H9 (cell line): ENCODE measurements at regions not wholly inside any gene's neighbourhood (a gene's known extent, or its start where the extent isn't known, plus 50 kb on each side); places are given as distances from the start of the nearest gene placed in this dataset.

Source experiments
- DNase-seq: peaks from one replicate; pipeline ENCODE4 v3.0.0-alpha.2; 2017
- H2AFZ ChIP-seq: one replicate; pipeline ENCODE4 v1.6.1; 2013; ENCODE audit warnings: mild to moderate bottlenecking, low read length, control low read depth, moderate library complexity
- H2AK5ac ChIP-seq: 2 replicates; pipeline ENCODE4 v1.6.1; 2013; ENCODE audit warnings: low read length, control low read depth, mixed read lengths; ENCODE audit not compliant: insufficient read length
- H2BK120ac ChIP-seq: one replicate; pipeline ENCODE4 v1.6.1; 2013; ENCODE audit warnings: low read depth, mild to moderate bottlenecking, low read length, control low read depth, inconsistent platforms; ENCODE audit not compliant: poor library complexity, severe bottlenecking
- H2BK12ac ChIP-seq: 2 replicates; pipeline ENCODE4 v1.6.1; 2013; ENCODE audit warnings: low read length, control low read depth, mixed read lengths, low read depth; ENCODE audit not compliant: insufficient read length
- H2BK15ac ChIP-seq: 2 replicates; pipeline ENCODE4 v1.6.1; 2013; ENCODE audit warnings: low read depth, low read length, control low read depth
- H2BK20ac ChIP-seq: one replicate; pipeline ENCODE4 v1.6.1; 2013; ENCODE audit warnings: low read depth, mild to moderate bottlenecking, low read length, control low read depth, inconsistent platforms; ENCODE audit not compliant: poor library complexity, severe bottlenecking
- H2BK5ac ChIP-seq: 2 replicates; pipeline ENCODE4 v1.6.1; 2013; ENCODE audit warnings: low read length, control low read depth, mixed read lengths; ENCODE audit not compliant: insufficient read length
- H3K14ac ChIP-seq: 2 replicates; pipeline ENCODE4 v1.6.1; 2013; ENCODE audit warnings: low read length, control low read depth; ENCODE audit not compliant: insufficient read depth
- H3K18ac ChIP-seq: 2 replicates; pipeline ENCODE4 v1.6.1; 2013; ENCODE audit warnings: low read depth, mild to moderate bottlenecking, mixed read lengths, low read length, control low read depth; ENCODE audit not compliant: insufficient read length
- H3K23ac ChIP-seq: 2 replicates; pipeline ENCODE4 v1.6.1; 2013; ENCODE audit warnings: low read length, control low read depth, mixed read lengths, low read depth; ENCODE audit not compliant: insufficient read length
- H3K23me2 ChIP-seq: 2 replicates; pipeline ENCODE4 v1.6.1; 2013; ENCODE audit warnings: low read depth, mild to moderate bottlenecking, mixed read lengths, low read length, control low read depth; ENCODE audit not compliant: insufficient read length, poor library complexity, severe bottlenecking
- H3K27ac ChIP-seq: 2 replicates; pipeline ENCODE4 v1.5.1; 2013; ENCODE audit warnings: low read length, control low read depth, mixed read lengths, low read depth; ENCODE audit not compliant: insufficient read length
- H3K27me3 ChIP-seq: 2 replicates; pipeline ENCODE4 v1.6.1; 2013; ENCODE audit warnings: low read length, control low read depth, inconsistent platforms; ENCODE audit not compliant: insufficient read depth
- H3K4ac ChIP-seq: 2 replicates; pipeline ENCODE4 v1.6.1; 2013; ENCODE audit warnings: low read depth, mild to moderate bottlenecking, control low read depth, inconsistent platforms, low read length, moderate library complexity
- H3K4me1 ChIP-seq: 2 replicates; pipeline ENCODE4 v1.6.1; 2013; ENCODE audit warnings: low read length, control low read depth, inconsistent platforms; ENCODE audit not compliant: insufficient read depth
- H3K4me2 ChIP-seq: 2 replicates; pipeline ENCODE4 v1.6.1; 2013; ENCODE audit warnings: low read length, control low read depth, mixed read lengths; ENCODE audit not compliant: insufficient read length, insufficient read depth
- H3K56ac ChIP-seq: 2 replicates; pipeline ENCODE4 v1.6.1; 2013; ENCODE audit warnings: low read depth, mild to moderate bottlenecking, mixed read lengths, low read length, control low read depth; ENCODE audit not compliant: insufficient read length
- H3K79me1 ChIP-seq: 2 replicates; pipeline ENCODE4 v1.6.1; 2013; ENCODE audit warnings: low read depth, mild to moderate bottlenecking, moderate library complexity, low read length, control low read depth, inconsistent platforms; ENCODE audit not compliant: insufficient read depth, poor library complexity, severe bottlenecking
- H3K79me2 ChIP-seq: 2 replicates; pipeline ENCODE4 v1.6.1; 2013; ENCODE audit warnings: low read length, control low read depth, inconsistent platforms; ENCODE audit not compliant: insufficient read depth
- H3K9ac ChIP-seq: 2 replicates; pipeline ENCODE4 v1.6.1; 2013; ENCODE audit warnings: low read length, control low read depth, mixed read lengths; ENCODE audit not compliant: insufficient read length; ENCODE audit errors: extremely low read depth
- H3K9me3 ChIP-seq: one replicate; pipeline ENCODE4 v1.6.1; 2013; ENCODE audit warnings: low read depth, low read length, inconsistent platforms; ENCODE audit not compliant: control insufficient read depth
- H3T11ph ChIP-seq: one replicate; pipeline ENCODE4 v1.6.1; 2013; ENCODE audit warnings: mild to moderate bottlenecking, low read length, control low read depth, inconsistent platforms
- H4K20me1 ChIP-seq: one replicate; pipeline ENCODE4 v1.6.1; 2013; ENCODE audit not compliant: control insufficient read depth, insufficient read length, insufficient read depth
- H4K5ac ChIP-seq: 2 replicates; pipeline ENCODE4 v1.6.1; 2013; ENCODE audit warnings: low read depth, mild to moderate bottlenecking, mixed read lengths, low read length, control low read depth; ENCODE audit not compliant: insufficient read length
- H4K8ac ChIP-seq: replicated peaks from 2 replicates; pipeline ENCODE4 v1.6.1; 2013; ENCODE audit warnings: low read length, control low read depth, mixed read lengths, low read depth; ENCODE audit not compliant: insufficient read length
- H4K91ac ChIP-seq: 2 replicates; pipeline ENCODE4 v1.6.1; 2013; ENCODE audit warnings: low read depth, mild to moderate bottlenecking, moderate library complexity, mixed read lengths, low read length, control low read depth; ENCODE audit not compliant: insufficient read length
- H3K27ac Mint-ChIP-seq, 3 experiments: 2 replicates in 2 of 3; 3 replicates in 1 of 3; pipeline ENCODE4 v1.8.0; 2020 to 2021; ENCODE audit warnings: mixed read lengths in 3 of 3, mild to moderate bottlenecking in 1 of 3, moderate library complexity in 1 of 3
- H3K27me3 Mint-ChIP-seq: 2 replicates; pipeline ENCODE4 v1.8.0; 2021; ENCODE audit warnings: low read depth, mild to moderate bottlenecking, moderate library complexity, mixed read lengths
- H3K36me3 Mint-ChIP-seq, 3 experiments: 2 replicates in 2 of 3; 3 replicates in 1 of 3; pipeline ENCODE4 v1.8.0; 2020 to 2021; ENCODE audit warnings: low read depth in 3 of 3, mixed read lengths in 3 of 3; ENCODE audit not compliant: insufficient read depth in 1 of 3
- H3K4me1 Mint-ChIP-seq, 2 experiments: 2 replicates each; pipeline ENCODE4 v1.8.0; 2020; ENCODE audit warnings: mixed read lengths in 2 of 2
- H3K4me3 Mint-ChIP-seq, 2 experiments: 2 replicates in 1 of 2; 3 replicates in 1 of 2; pipeline ENCODE4 v1.8.0; 2020 to 2021; ENCODE audit warnings: mild to moderate bottlenecking in 2 of 2, mixed read lengths in 2 of 2, moderate library complexity in 1 of 2
- H3K9me3 Mint-ChIP-seq, 2 experiments: 2 replicates in 1 of 2; 3 replicates in 1 of 2; pipeline ENCODE4 v1.8.0; 2020; ENCODE audit warnings: mild to moderate bottlenecking in 2 of 2, mixed read lengths in 2 of 2, moderate library complexity in 1 of 2
- WGBS: extraction: QIAGEN DNeasy Blood & Tissue Kit; methylation state at CpG from one replicate; pipeline ENCODE4 v1.1.7; 2013; ENCODE audit warnings: missing lambda C conversion rate, low lambda C conversion rate, mixed read lengths; ENCODE audit not compliant: insufficient read length; ENCODE audit errors: extremely low coverage; 5-methylcytosine and 5-hydroxymethylcytosine counted together
- TF ChIP-seq, protein P1 (sequence below): fragments of 200-600 bp; sonication (generic); conservative IDR thresholded peaks from 3 replicates; pipeline ENCODE4 v1.8.0; 2021; ENCODE audit warnings: antibody characterized with exemption, mild to moderate bottlenecking

DNA sequence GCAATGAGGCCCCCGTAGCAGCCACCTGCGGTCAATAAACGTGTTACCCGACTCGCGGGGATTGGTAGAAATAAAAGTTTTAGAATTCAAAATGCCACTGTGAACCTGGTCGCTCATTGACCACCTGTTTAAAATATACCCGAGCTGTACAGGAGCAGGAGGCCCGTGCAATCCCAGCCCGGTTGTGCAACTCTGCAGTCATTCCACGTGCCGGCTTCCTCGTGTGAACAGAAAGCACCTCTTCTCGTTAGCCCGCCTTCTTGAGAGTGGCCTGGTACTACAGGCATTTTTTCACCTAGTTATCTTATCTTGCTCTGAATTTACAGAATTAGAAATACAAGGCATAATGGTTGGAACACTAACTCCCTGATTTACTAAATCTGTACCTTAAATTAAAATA is 660.7 kb downstream of the GALR1 start:
- H2BK5ac ChIP-seq = no peak overlapping the region
- TF ChIP-seq, protein P1, sequence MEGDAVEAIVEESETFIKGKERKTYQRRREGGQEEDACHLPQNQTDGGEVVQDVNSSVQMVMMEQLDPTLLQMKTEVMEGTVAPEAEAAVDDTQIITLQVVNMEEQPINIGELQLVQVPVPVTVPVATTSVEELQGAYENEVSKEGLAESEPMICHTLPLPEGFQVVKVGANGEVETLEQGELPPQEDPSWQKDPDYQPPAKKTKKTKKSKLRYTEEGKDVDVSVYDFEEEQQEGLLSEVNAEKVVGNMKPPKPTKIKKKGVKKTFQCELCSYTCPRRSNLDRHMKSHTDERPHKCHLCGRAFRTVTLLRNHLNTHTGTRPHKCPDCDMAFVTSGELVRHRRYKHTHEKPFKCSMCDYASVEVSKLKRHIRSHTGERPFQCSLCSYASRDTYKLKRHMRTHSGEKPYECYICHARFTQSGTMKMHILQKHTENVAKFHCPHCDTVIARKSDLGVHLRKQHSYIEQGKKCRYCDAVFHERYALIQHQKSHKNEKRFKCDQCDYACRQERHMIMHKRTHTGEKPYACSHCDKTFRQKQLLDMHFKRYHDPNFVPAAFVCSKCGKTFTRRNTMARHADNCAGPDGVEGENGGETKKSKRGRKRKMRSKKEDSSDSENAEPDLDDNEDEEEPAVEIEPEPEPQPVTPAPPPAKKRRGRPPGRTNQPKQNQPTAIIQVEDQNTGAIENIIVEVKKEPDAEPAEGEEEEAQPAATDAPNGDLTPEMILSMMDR = no peak
- H2BK120ac ChIP-seq = no peak overlapping the region
- H4K5ac ChIP-seq = no peak overlapping the region
- no peak overlapping the region for H2BK12ac ChIP-seq
- H2AK5ac ChIP-seq = no peak overlapping the region
- H4K91ac ChIP-seq = no peak overlapping the region
- H3K9ac ChIP-seq = no peak overlapping the region
- H3T11ph ChIP-seq = no peak overlapping the region
- no CpG with 5 or more reads among the region's 15 CpGs for WGBS
- H3K4me1 ChIP-seq = no peaks in the 10 kb centered on the region
- H3K4ac ChIP-seq = no peak overlapping the region
- H3K79me2 ChIP-seq = no peaks in the 10 kb centered on the region
- H2BK15ac ChIP-seq = no peak overlapping the region
- no peak for DNase-seq
- Mint-ChIP-seq H3K4me3 (no peak overlapping the region), H3K27me3 (peaks cover 7% of the 10 kb centered on the region), H3K27ac (no peak overlapping the region), H3K36me3 (no peaks in the 10 kb centered on the region), H3K4me1 (peaks cover 29 to 32% of the 10 kb centered on the region in 2 experiments), H3K9me3 (no peaks in the 10 kb centered on the region)
- no peaks in the 10 kb centered on the region for H3K9me3 ChIP-seq
- H2BK20ac ChIP-seq = no peak overlapping the region
- no peak overlapping the region for H3K27ac ChIP-seq
- no peak overlapping the region for H3K23ac ChIP-seq
- H3K18ac ChIP-seq = no peak overlapping the region
- no peak overlapping the region for H3K56ac ChIP-seq
- H4K8ac ChIP-seq = no peak overlapping the region
- H3K79me1 ChIP-seq = no peaks in the 10 kb centered on the region
- no peaks in the 10 kb centered on the region for H3K23me2 ChIP-seq
- no peaks in the 10 kb centered on the region; the same call in 1 of the 2 replicates for H3K27me3 ChIP-seq
- no peaks in the 10 kb centered on the region for H4K20me1 ChIP-seq
- H2AFZ ChIP-seq = no peak overlapping the region
- no peak overlapping the region for H3K4me2 ChIP-seq
- H3K14ac ChIP-seq = no peak overlapping the region
